Erythroblast (primary cell): ENCODE measurements at regions not wholly inside any gene's neighbourhood (a gene's known extent, or its start where the extent isn't known, plus 50 kb on each side); places are given as distances from the start of the nearest gene placed in this dataset.

Experiments used
- DNase-seq, 2 experiments: peaks; one replicate each; lab custom pipeline; 2025; lab: John Stamatoyannopoulos, UW
- GATA1 ChIP-seq: IDR thresholded peaks from 2 replicates; pipeline ENCODE4 v1.6.1; 2011; ENCODE audit warnings: low read depth, mild to moderate bottlenecking, control low read depth, low read length, moderate library complexity
- POLR2A ChIP-seq: IDR thresholded peaks from 2 replicates; pipeline ENCODE4 v1.6.1; 2011; ENCODE audit warnings: mild to moderate bottlenecking, low read length

DNA sequence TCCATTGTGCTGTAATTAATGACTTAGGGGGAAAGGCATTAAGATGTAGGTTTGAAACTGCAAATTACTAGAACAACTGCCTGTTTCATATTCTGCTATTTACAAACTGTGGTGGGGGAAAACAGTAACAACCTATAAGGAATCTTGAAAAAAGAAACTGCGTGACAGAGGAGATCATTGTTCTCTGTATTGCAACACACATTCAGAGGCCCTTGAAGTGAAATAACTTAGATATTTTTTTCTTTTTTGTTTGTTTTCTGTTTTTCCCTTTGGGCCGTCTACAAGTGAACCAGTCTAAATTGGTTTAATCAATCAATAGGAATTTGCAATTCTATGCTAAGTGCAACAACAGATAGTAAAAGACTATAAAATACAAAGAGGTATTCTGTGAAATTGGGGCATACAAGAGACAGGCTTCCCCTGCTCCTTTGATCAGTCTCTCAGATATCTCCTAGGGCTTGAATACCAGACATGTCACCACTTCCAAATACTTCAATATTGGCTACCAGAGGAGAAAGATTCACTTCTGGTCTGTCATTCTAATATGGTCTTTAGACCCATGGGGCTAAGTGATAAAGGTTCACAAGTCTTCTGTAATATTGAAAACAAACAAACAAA is 2055.1 kb upstream of the CELF4 start:
- TF ChIP-seq GATA1 (no peak), POLR2A (no peak)
- DNase-seq: no peak

DNA sequence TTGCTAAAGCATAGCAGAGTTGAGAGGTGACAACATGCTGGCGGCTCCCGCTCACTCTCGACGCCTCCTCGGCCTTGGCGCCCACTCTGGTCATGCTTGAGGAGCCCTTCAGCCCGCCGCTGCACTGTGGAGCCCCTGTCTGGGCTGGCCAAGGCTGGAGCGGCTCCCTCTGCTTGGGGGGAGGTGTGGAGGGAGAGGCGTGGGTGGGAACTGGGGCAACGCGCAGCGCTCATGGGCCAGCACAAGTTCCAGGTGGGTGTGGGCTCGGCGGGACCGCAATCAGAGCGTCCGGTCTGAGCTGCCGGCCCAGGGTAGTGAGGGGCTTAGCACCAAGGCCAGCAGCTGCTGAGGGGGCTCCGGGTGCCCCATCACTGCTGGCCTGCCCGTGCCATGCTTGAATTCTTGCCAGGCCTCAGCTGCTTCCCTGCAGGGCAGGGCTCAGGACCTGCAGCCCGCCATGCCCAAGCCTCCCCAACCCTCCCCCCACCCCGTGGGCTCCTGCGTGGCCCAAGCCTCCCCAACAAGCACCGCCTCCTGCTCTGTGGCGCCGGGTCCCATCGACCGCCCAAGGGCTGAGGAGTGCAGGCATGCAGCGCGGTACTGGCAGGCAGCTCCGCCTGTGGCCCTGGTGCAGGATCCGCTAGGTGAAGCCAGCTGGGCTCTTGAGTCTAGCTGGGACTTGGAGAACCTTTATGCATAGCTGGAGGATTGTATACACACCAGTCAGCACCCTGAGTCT is 2052.8 kb upstream of the CELF4 start:
- TF ChIP-seq GATA1 (no peak), POLR2A (no peak)
- DNase-seq: no peak

DNA sequence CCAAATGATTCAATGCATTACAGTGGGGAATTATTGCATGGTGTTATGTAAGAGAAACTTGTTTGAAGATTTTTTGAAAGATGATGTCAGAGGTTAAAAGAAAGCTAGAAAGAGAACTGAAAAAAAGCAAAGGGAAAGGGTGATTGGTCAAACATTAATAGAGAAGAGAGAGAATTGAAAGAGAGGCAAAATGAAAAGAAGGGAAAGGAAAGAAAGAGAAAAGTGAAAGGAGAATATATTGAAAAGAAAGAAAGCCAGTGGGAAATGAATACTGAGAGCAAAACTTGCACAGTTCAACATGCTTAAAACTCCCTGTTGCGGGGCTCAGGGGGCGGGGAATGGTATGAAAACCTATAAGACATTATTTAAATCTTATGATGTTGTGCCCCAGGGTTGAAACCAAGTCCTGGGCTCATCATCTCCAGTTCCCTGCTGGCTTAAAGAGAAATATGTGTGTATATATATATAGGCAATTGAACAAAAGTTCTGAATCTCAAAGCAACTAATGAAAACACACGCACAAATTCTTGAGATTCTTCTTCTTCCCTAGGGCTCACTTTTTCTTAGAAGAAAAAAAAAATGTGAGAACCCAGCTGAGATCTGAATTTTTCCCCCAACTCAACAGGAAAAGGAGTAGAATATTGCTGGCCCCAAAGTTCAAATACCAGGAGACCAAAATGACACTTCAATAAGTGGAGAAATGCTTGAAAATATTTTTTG is 2045.9 kb upstream of the CELF4 start:
- DNase-seq: no peak
- TF ChIP-seq GATA1 (no peak), POLR2A (no peak)

DNA sequence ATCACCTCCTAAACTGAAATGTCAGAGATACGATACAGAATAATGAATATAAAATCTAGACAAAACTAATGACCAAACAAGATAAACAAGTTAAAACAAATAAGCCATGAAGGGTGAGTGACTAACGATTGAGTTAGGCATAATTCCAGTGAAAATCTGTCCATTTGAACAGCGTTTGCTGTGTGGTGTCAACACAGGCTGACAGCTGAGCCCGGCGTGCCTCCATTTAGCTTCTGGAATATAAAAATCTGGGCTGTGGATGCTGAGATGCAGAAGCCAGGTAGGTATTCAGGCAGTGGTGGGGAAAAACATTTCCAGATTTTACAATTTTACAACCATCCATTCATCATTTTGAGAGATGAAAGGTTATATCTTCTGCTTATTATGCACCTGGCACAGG is 2041.4 kb upstream of the CELF4 start:
- TF ChIP-seq POLR2A (no peak), GATA1 (no peak)
- DNase-seq: no peak

DNA sequence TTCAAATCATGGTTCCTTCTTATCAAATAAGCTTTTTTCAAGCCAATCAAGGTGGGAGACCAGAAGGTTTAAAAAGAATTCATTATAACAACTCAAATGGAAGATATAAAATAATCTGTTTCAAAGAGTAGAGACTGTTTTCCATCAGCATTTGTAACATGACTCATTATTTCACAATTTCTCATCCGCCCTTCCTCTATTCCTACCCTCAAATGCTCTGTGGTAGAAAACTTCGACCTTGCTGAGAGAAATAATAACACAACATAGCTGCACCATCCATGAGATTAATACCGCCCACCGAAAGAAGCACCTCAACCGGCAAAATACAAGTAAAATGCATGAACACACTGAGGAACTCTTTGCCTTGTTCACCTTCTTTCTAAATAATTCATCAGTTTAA is 2039.2 kb upstream of the CELF4 start:
- no peak for DNase-seq
- TF ChIP-seq POLR2A (no peak), GATA1 (no peak)

DNA sequence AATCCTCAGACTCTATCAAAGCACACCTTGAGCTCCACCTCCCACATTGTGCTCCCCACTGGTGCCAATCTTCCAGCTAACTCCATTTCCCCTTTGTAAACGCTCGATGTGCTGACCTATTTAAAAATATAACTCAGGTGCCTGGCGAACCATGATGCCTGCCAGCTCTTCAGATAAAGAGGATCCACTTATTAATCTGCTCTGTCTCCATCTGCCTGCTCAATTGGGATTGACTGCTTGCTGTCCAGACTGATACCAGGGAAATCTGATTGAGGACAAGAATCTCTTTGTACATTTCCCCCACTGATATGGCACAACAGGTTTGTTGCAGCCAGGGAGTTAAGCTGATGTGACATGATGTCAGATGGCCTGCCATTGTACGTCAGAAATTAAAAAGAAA is 2036.5 kb upstream of the CELF4 start:
- TF ChIP-seq GATA1 (no peak), POLR2A (no peak)
- DNase-seq: no peak

DNA sequence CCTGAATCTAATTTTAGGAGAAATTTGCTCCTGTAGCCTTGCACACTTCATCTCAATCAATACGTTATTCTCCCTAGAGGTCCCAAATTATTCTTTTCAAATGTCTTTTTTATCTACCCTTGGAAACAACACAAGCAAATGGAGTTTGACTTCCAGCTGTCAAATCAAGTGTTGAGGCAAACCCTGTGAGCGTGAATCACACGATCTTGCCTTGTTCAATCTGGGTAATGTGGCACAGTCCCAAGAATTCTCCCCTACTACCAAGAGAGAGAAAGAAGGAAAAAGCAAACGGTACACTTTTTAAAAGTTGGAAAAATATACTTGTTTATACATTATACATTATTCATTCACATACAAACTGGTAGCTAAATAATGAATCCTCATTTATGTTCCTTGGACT is 2035.3 kb upstream of the CELF4 start:
- DNase-seq: no peak
- TF ChIP-seq POLR2A (no peak), GATA1 (no peak)

DNA sequence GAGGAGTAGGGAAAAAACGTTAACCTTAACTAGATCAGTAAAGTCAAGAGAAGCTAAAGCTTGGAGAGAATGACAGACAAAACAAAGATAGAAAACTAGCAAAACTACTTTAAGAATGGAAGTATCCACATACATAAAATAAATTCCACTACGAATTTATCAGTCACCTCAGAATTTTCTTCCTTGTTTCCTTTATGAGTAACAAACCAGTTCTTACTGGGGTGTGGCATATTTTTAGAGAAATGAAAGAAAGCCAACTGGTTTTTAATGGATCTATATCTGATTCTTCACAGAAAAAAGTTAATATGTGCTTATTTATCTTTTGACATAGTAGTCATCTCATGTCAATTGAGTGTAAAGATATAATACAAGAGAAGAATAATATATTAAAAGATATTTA is 2033.7 kb upstream of the CELF4 start:
- DNase-seq: no peak
- TF ChIP-seq GATA1 (no peak), POLR2A (no peak)

DNA sequence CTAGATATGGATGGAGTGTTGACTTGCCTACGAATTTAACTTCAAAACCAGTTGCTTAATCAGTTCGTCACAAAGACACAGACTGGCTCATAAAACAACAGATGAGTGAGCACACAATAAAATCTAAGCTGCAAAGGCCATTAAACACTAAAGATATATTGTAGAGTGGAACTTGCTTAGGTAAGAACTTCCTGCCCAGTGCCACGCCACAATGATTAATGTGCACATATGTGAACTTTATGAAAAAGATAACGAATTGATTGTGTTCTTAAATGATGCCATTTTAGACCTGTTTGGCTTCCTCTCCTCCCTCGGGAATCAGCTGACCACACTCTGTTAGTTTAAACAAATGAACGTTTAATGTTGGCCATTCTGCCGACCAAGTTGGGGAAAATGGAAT is 2031.3 kb upstream of the CELF4 start:
- no peak for DNase-seq
- no peak for TF ChIP-seq POLR2A
- TF ChIP-seq GATA1: no peak

DNA sequence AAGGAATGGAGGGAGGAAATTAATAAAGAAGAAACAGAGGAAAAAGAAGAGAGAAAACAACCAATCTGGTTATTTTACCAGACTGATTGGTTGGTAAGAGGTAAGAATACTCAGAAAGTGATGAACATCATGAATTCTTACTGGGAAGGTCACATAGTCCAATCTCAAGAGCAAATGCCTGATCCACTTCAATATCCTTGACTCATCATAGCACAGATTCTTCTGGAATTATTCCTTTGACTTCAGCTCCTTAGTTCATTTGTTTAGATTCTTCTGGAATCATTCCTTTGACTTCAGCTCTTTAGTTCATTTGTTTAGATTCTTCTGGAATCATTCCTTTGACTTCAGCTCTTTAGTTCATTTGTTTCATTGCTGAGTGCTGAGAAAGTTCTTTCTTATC is 2030.6 kb upstream of the CELF4 start:
- no peak for DNase-seq
- TF ChIP-seq POLR2A (no peak), GATA1 (no peak)

DNA sequence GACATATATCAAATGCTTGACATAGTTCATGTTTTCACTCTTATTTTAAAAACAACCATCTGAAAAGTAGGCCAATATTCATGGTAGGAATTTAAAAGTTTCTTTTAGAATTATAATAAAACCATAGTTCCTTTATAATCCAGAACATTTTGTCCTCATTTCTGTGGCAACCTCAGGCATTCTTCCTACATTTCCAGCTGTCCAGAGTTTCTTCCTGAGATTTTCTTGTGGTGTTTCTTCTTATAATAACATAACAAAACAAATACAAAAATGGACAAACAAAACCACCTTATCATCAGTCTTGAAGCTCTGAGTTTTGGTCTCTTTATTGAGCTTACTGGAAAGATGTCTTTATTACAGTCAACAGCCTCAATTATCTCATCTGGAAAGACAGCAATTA is 2028.6 kb upstream of the CELF4 start:
- no peak for DNase-seq
- TF ChIP-seq GATA1 (no peak), POLR2A (no peak)

DNA sequence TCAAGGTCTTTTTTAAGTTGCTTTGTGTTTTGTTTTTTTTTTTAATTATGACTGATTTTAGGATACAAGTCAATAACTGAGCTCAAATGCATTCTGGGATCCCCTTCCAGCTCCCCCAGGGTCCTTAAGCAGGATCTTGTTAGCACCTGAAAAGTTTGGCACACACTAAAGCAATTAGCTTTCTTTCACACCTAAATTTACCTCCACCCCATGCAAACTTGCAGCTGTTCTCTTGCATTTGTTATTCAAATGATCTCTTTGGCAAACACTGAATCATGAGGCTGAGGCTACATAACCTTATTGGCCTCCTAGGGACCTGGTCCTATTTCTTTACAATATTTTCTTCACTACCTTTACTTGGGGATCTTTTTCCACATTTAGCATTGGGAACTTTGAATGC is 2026.1 kb upstream of the CELF4 start:
- no peak for TF ChIP-seq POLR2A

DNA sequence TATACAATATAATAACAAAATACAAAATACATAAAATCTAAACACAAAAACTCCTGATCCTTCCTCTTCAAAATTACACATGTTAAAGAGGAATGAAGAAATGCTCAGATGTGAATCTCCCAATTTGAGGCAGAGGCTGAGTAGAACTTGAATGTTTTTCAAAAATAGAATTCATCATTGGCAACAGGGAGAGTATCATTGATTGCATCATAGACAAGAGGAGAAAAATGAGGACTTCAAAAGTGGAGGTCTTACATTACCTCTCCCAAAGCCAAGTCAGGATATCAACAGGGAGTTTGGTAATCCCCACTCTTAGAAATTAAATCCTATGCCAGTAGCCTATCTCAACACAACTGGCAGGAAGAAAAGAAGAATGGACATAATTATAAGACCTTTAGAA is 2023.9 kb upstream of the CELF4 start:
- DNase-seq: no peak
- no peak for TF ChIP-seq GATA1
- no peak for TF ChIP-seq POLR2A

More for the DNA sequence above, 2026.1 kb upstream of the CELF4 start:
- DNase-seq: no peak

DNA sequence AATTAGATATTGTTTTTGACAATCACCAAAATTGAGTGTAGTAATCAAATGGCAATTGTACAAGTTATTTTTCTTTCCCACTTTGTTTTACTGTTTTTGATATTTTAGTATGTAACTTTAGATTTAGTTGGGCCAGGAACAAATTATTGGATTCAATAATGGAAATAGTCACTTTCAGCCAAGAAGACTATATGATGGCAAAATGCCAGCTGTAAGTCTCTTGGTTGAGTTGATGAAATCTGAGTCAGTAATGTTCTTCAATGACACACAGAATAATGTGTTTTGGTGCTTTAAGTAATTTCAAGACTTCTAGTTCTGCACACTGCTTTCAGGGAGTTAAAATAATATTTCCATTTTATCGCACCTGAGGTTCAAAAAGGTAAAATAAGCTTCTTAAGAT is 2022.0 kb upstream of the CELF4 start:
- TF ChIP-seq POLR2A: no peak
- TF ChIP-seq GATA1: no peak
- no peak for DNase-seq
